Esophagus muscularis mucosa (tissue), 4 donors: ENCODE measurements at regions not wholly inside any gene's neighbourhood (a gene's known extent, or its start where the extent isn't known, plus 50 kb on each side); places are given as distances from the start of the nearest gene placed in this dataset.

ENCODE experiments used
- DNase-seq: peaks from one replicate; pipeline ENCODE4 v3.0.0-alpha.2; 2017; ENCODE audit errors: extremely low spot score
- H3K27ac ChIP-seq, 4 donors: fragments of 200-600 bp; sonication (generic); replicated peaks in 1 of 4; 1 replicate in 3 of 4; 2 replicates in 1 of 4; pipeline ENCODE4 v1.5.1; 2016 to 2019; ENCODE audit warnings: mild to moderate bottlenecking in 1 of 4
- H3K27me3 ChIP-seq, 4 donors: fragments of 200-600 bp; sonication (generic); one replicate each; pipeline versions ENCODE4 v1.5.1 to v1.6.0; 2016 to 2019
- H3K36me3 ChIP-seq, 4 donors: fragments of 200-600 bp; sonication (generic); one replicate each; pipeline ENCODE4 v1.5.1; 2016 to 2019
- H3K4me1 ChIP-seq, 4 donors: fragments of 200-600 bp; sonication (generic); one replicate each; pipeline ENCODE4 v1.5.1; 2016 to 2019
- H3K4me3 ChIP-seq, 4 donors: fragments of 200-600 bp; sonication (generic); 1 replicate in 2 of 4; 2 replicates in 2 of 4; pipeline ENCODE4 v1.5.1; 2016 to 2019; ENCODE audit warnings: mild to moderate bottlenecking in 4 of 4, moderate library complexity in 1 of 4
- H3K9me3 ChIP-seq, 4 donors: fragments of 200-600 bp; sonication (generic); 1 replicate in 3 of 4; 2 replicates in 1 of 4; pipeline ENCODE4 v1.5.1; 2016 to 2019
- CTCF ChIP-seq, 3 experiments: fragments of 200-600 bp in 2 of 3; fragments of 450-650 bp in 1 of 3; sonication (generic) in 2 of 3; IDR thresholded peaks; one replicate each; pipeline ENCODE4 v1.5.1; 2017 to 2019; ENCODE audit warnings: antibody characterized with exemption in 3 of 3, mild to moderate bottlenecking in 2 of 3, moderate library complexity in 1 of 3
- EP300 ChIP-seq: sonication (generic); formaldehyde crosslinking; IDR thresholded peaks from one replicate; pipeline ENCODE4 v1.6.1; 2017; ENCODE audit warnings: antibody characterized with exemption
- POLR2A ChIP-seq: fragments of 450-650 bp; IDR thresholded peaks from one replicate; pipeline ENCODE4 v1.6.1; 2017; ENCODE audit warnings: antibody characterized with exemption, moderate library complexity, mild to moderate bottlenecking, low read depth
- POLR2AphosphoS5 ChIP-seq, 2 donors: sonication (generic); formaldehyde crosslinking; IDR thresholded peaks; one replicate each; pipeline ENCODE4 v1.6.1; 2017; ENCODE audit warnings: antibody characterized with exemption in 2 of 2
- WGBS: methylation state at CpG from one replicate; pipeline ENCODE4 v1.1.5; 2018; 5-methylcytosine and 5-hydroxymethylcytosine counted together
- intact Hi-C: fragments of 100-400 bp; cut with DNase I; formaldehyde crosslinking; loops from one replicate; pipeline ENCODE4 v1.15.1; 2023

GRCh38 chr1:104726917-104727316 is 977.2 kb downstream of the AMY1C start:
- intact Hi-C loops = no loop called here

GRCh38 chr1:104733866-104734265 is 984.2 kb downstream of the AMY1C start:
- Histone ChIP-seq H3K9me3 (no peaks in the 10 kb centered on the region), H3K4me3 (no peak overlapping the region), H3K27me3 (no peaks in the 10 kb centered on the region), H3K36me3 (no peaks in the 10 kb centered on the region), H3K4me1 (no peaks in the 10 kb centered on the region), H3K27ac (no peak overlapping the region)
- WGBS = 92% methylated on average over 1 of the region's 1 CpG
- DNase-seq = no peak
- intact Hi-C loops = no loop called here
- TF ChIP-seq POLR2AphosphoS5 (IDR thresholded peaks at IDR 0.05) = no peak
- no peak for TF ChIP-seq POLR2A
- no peak for TF ChIP-seq EP300
- TF ChIP-seq CTCF (IDR thresholded peaks at IDR 0.05) = no peak

More at GRCh38 chr1:104726917-104727316, 977.2 kb downstream of the AMY1C start:
- Histone ChIP-seq H3K27ac (no peak overlapping the region), H3K4me3 (no peak overlapping the region), H3K27me3 (no peaks in the 10 kb centered on the region), H3K4me1 (no peaks in the 10 kb centered on the region), H3K36me3 (no peaks in the 10 kb centered on the region), H3K9me3 (peaks cover 0 to 6% (median 2%) of the 10 kb centered on the region in 4 donors)
- DNase-seq = no peak
- TF ChIP-seq POLR2AphosphoS5 (IDR thresholded peaks at IDR 0.05) (no peak), CTCF (IDR thresholded peaks at IDR 0.05) (no peak), POLR2A (no peak), EP300 (no peak)
- WGBS = 62% methylated on average over 1 of the region's 1 CpG

- intact Hi-C loops = no loop called here
- no peaks in the 10 kb centered on the region for H3K4me1 ChIP-seq
- no peak for TF ChIP-seq CTCF (IDR thresholded peaks at IDR 0.05)
- no peak overlapping the region for H3K4me3 ChIP-seq
- H3K27me3 ChIP-seq = no peaks in the 10 kb centered on the region
- H3K9me3 ChIP-seq = no peaks in the 10 kb centered on the region
- H3K27ac ChIP-seq = no peak overlapping the region
- no peak for DNase-seq
- no peaks in the 10 kb centered on the region for H3K36me3 ChIP-seq
- WGBS = 38% methylated on average over 2 of the region's 2 CpGs
Measured at GRCh38 chr1:104745875-104746274, 996.2 kb downstream of the AMY1C start.

GRCh38 chr1:104746994-104747393 is 997.3 kb downstream of the AMY1C start:
- WGBS = 43% methylated on average over 2 of the region's 2 CpGs
- no peaks in the 10 kb centered on the region for H3K9me3 ChIP-seq
- no peak for TF ChIP-seq EP300
- TF ChIP-seq POLR2A = no peak
- TF ChIP-seq CTCF (IDR thresholded peaks at IDR 0.05) = no peak
- no peak for TF ChIP-seq POLR2AphosphoS5 (IDR thresholded peaks at IDR 0.05)

GRCh38 chr1:104760017-104760416 is 1010.3 kb downstream of the AMY1C start:
- H3K4me1 ChIP-seq = no peaks in the 10 kb centered on the region
- intact Hi-C loops = no loop called here
- no peaks in the 10 kb centered on the region for H3K27me3 ChIP-seq
- DNase-seq = no peak
- no peak overlapping the region for H3K4me3 ChIP-seq
- H3K36me3 ChIP-seq = no peaks in the 10 kb centered on the region
- no peaks in the 10 kb centered on the region for H3K9me3 ChIP-seq
- no peak overlapping the region for H3K27ac ChIP-seq
- no peak for TF ChIP-seq POLR2AphosphoS5 (IDR thresholded peaks at IDR 0.05)
- no peak for TF ChIP-seq EP300
- no peak for TF ChIP-seq CTCF (IDR thresholded peaks at IDR 0.05)

More at GRCh38 chr1:104746994-104747393, 997.3 kb downstream of the AMY1C start:
- no peak for DNase-seq
- no peak overlapping the region for H3K27ac ChIP-seq
- no peaks in the 10 kb centered on the region for H3K27me3 ChIP-seq
- H3K4me1 ChIP-seq = no peaks in the 10 kb centered on the region
- H3K36me3 ChIP-seq = no peaks in the 10 kb centered on the region
- intact Hi-C loops = no loop called here
- H3K4me3 ChIP-seq = no peak overlapping the region
